OCI-LY7 (cell line): ENCODE measurements at regions not wholly inside any gene's neighbourhood (a gene's known extent, or its start where the extent isn't known, plus 50 kb on each side); places are given as distances from the start of the nearest gene placed in this dataset.

Experiments
- BruUV-seq: library from RNA; stranded (reverse); fragments of 400-500 nt; replicated peaks from 2 replicates; lab custom pipeline; 2021; lab: Mats Ljungman, UMichigan
- CTCF ChIA-PET: fragments of 300-600 bp; sonication (Branson Sonifier 250); formaldehyde crosslinking; loops from one replicate; lab custom pipeline; 2022; ENCODE audit warnings: antibody characterized with exemption; ENCODE audit not compliant: unreplicated experiment; lab: Charles Lee
- POLR2A ChIA-PET: fragments of 300-600 bp; sonication (Branson Sonifier 250); formaldehyde crosslinking; loops from one replicate; lab custom pipeline; 2022; ENCODE audit warnings: antibody characterized with exemption; lab: Charles Lee
- DNase-seq: peaks from one replicate; pipeline ENCODE4 v3.0.0-alpha.2; 2015; ENCODE audit warnings: low spot score
- H2AFZ ChIP-seq: fragments of 200-600 bp; sonication (generic), shearing (Covaris generic); 2 replicates; pipeline ENCODE4 v1.6.1; 2014; ENCODE audit warnings: mild to moderate bottlenecking, antibody characterized with exemption, low read length, moderate library complexity
- H3K27ac ChIP-seq: fragments of 200-600 bp; sonication (generic); 2 replicates; pipeline ENCODE4 v1.5.1; 2014; ENCODE audit warnings: mixed run types, low read depth, mild to moderate bottlenecking, moderate library complexity, low read length, inconsistent platforms; ENCODE audit not compliant: poor library complexity, severe bottlenecking
- H3K36me3 ChIP-seq: fragments of 200-600 bp; sonication (generic); 2 replicates; pipeline ENCODE4 v1.6.1; 2014; ENCODE audit warnings: mild to moderate bottlenecking, antibody characterized with exemption, low read length, moderate library complexity, mixed read lengths; ENCODE audit not compliant: insufficient read depth
- H3K4me1 ChIP-seq: fragments of 200-600 bp; sonication (generic); 2 replicates; pipeline ENCODE4 v1.5.1; 2014; ENCODE audit warnings: mild to moderate bottlenecking, low read length; ENCODE audit not compliant: insufficient read depth, poor library complexity, severe bottlenecking
- H3K4me2 ChIP-seq: fragments of 200-600 bp; sonication (generic); 2 replicates; pipeline ENCODE4 v1.6.1; 2014; ENCODE audit warnings: mild to moderate bottlenecking, low read length
- H3K4me3 ChIP-seq: fragments of 200-600 bp; sonication (generic); 2 replicates; pipeline ENCODE4 v1.5.1; 2014; ENCODE audit warnings: mild to moderate bottlenecking, low read depth, low read length; ENCODE audit not compliant: poor library complexity, severe bottlenecking
- H3K79me2 ChIP-seq: fragments of 200-600 bp; sonication (generic); 2 replicates; pipeline ENCODE4 v1.6.1; 2016; ENCODE audit warnings: low read depth, mild to moderate bottlenecking, low read length, moderate library complexity, mixed read lengths; ENCODE audit not compliant: insufficient read depth
- H3K9me2 ChIP-seq: fragments of 200-600 bp; sonication (generic); 2 replicates; pipeline ENCODE4 v1.6.1; 2016; ENCODE audit warnings: mild to moderate bottlenecking, low read length, mixed read lengths; ENCODE audit not compliant: insufficient read depth
- H3K9me3 ChIP-seq: fragments of 200-600 bp; sonication (generic); 2 replicates; pipeline ENCODE4 v1.6.1; 2014; ENCODE audit warnings: mild to moderate bottlenecking, mixed run types, low read length, mixed read lengths
- H4K20me1 ChIP-seq: fragments of 200-600 bp; sonication (generic); 2 replicates; pipeline ENCODE4 v1.6.1; 2014; ENCODE audit warnings: mild to moderate bottlenecking, antibody characterized with exemption, low read length, moderate library complexity, mixed read lengths; ENCODE audit not compliant: insufficient read depth
- CTCF ChIP-seq: fragments of 200-600 bp; sonication (generic); conservative IDR thresholded peaks from 2 replicates; pipeline ENCODE4 v1.5.1; 2014; ENCODE audit warnings: mild to moderate bottlenecking, antibody characterized with exemption, low read length, moderate library complexity, mixed read lengths
- EZH2phosphoT487 ChIP-seq: fragments of 200-600 bp; sonication (generic); IDR thresholded peaks from 2 replicates; pipeline ENCODE4 v1.6.1; 2018; ENCODE audit warnings: low read depth, borderline replicate concordance, mild to moderate bottlenecking, mixed run types, antibody characterized with exemption, low read length, moderate library complexity, mixed read lengths
- intact Hi-C: fragments of 100-400 bp; cut with micrococcal nuclease; formaldehyde crosslinking; loops from one replicate; pipeline ENCODE4 v1.10.0; 2022; ENCODE audit not compliant: unreplicated experiment

GRCh38 chr13:76768384-76768783 is 117.8 kb downstream of the KCTD12 start:
- no peak overlapping the region for H3K4me2 ChIP-seq
- no peak for DNase-seq
- H3K79me2 ChIP-seq = no peaks in the 10 kb centered on the region
- no peak overlapping the region for H2AFZ ChIP-seq
- no peaks in the 10 kb centered on the region for H3K4me1 ChIP-seq
- no peaks in the 10 kb centered on the region for H3K9me2 ChIP-seq
- CTCF ChIA-PET = no interaction called here
- H3K9me3 ChIP-seq = no peaks in the 10 kb centered on the region
- no peak overlapping the region for H3K4me3 ChIP-seq
- H3K36me3 ChIP-seq = no peaks in the 10 kb centered on the region
- BruUV-seq = no TSS peak
- H4K20me1 ChIP-seq = no peaks in the 10 kb centered on the region
- intact Hi-C loops = no loop called here
- TF ChIP-seq CTCF (no peak), EZH2phosphoT487 (no peak)
- POLR2A ChIA-PET = no interaction called here
- no peak overlapping the region for H3K27ac ChIP-seq

GRCh38 chr13:76764916-76765315 is 121.3 kb downstream of the KCTD12 start:
- Histone ChIP-seq H3K36me3 (no peaks in the 10 kb centered on the region), H3K4me1 (no peaks in the 10 kb centered on the region), H3K9me2 (no peaks in the 10 kb centered on the region), H4K20me1 (no peaks in the 10 kb centered on the region), H3K4me3 (no peak overlapping the region), H3K4me2 (no peak overlapping the region), H2AFZ (no peak overlapping the region), H3K27ac (no peak overlapping the region), H3K9me3 (no peaks in the 10 kb centered on the region), H3K79me2 (no peaks in the 10 kb centered on the region)
- ChIA-PET CTCF (no interaction called here), POLR2A (no interaction called here)
- TF ChIP-seq CTCF = no peak
- no peak for TF ChIP-seq EZH2phosphoT487
- no TSS peak for BruUV-seq
- no peak for DNase-seq
- intact Hi-C loops = no loop called here

- no peak for DNase-seq
- intact Hi-C loops = no loop called here
- Histone ChIP-seq H3K9me3 (no peaks in the 10 kb centered on the region), H3K36me3 (no peaks in the 10 kb centered on the region), H3K4me3 (no peak overlapping the region), H3K9me2 (no peaks in the 10 kb centered on the region), H3K79me2 (no peaks in the 10 kb centered on the region), H4K20me1 (no peaks in the 10 kb centered on the region), H3K4me2 (no peak overlapping the region), H3K27ac (no peak overlapping the region), H2AFZ (no peak overlapping the region), H3K4me1 (no peaks in the 10 kb centered on the region)
- CTCF ChIA-PET = no interaction called here
- no peak for TF ChIP-seq CTCF
- TF ChIP-seq EZH2phosphoT487 = no peak
- BruUV-seq = no TSS peak
- POLR2A ChIA-PET = no interaction called here
Observed at GRCh38 chr13:76764429-76764828, 121.8 kb downstream of the KCTD12 start.
